ENCODE measurements at regions not wholly inside any gene's neighbourhood (a gene's known extent, or its start where the extent isn't known, plus 50 kb on each side); places are given as distances from the start of the nearest gene placed in this dataset.

GRCh38 chr11:129265125-129265788 is 73.1 kb upstream of the ARHGAP32 start:
- no peak for DNase-seq

- DNase-seq: no peak
Measured at GRCh38 chr11:129264114-129264513, 72.0 kb upstream of the ARHGAP32 start.

GRCh38 chr11:129260750-129261149 is 68.6 kb upstream of the ARHGAP32 start:
- no peak for DNase-seq

- no peak for DNase-seq
Measured at GRCh38 chr11:129259931-129260348, 67.8 kb upstream of the ARHGAP32 start.

GRCh38 chr11:129258205-129258604 is 66.1 kb upstream of the ARHGAP32 start:
- DNase-seq: no peak

GRCh38 chr11:129257512-129257911 is 65.4 kb upstream of the ARHGAP32 start:
- no peak for DNase-seq

- no peak for DNase-seq
Measured at GRCh38 chr11:129252621-129253020, 60.5 kb upstream of the ARHGAP32 start.

GRCh38 chr11:129251067-129251466 is 58.9 kb upstream of the ARHGAP32 start:
- no peak for DNase-seq

GRCh38 chr11:129249923-129250322 is 57.8 kb upstream of the ARHGAP32 start:
- DNase-seq: no peak

GRCh38 chr11:129249351-129249750 is 57.2 kb upstream of the ARHGAP32 start:
- no peak for DNase-seq

- no peak for DNase-seq
Measured at GRCh38 chr11:129248618-129249017, 56.5 kb upstream of the ARHGAP32 start.

GRCh38 chr11:129247135-129247534 is 55.0 kb upstream of the ARHGAP32 start:
- no peak for DNase-seq

GRCh38 chr11:129242855-129243254 is 50.7 kb upstream of the ARHGAP32 start:
- DNase-seq: no peak
